IPS DF 4.7 (cell line): ENCODE measurements at regions not wholly inside any gene's neighbourhood (a gene's known extent, or its start where the extent isn't known, plus 50 kb on each side); places are given as distances from the start of the nearest gene placed in this dataset.

Experiments
- DNase-seq: peaks from one replicate; pipeline ENCODE4 v3.0.0-alpha.2; 2013; ENCODE audit warnings: low spot score; ENCODE audit errors: extremely low read depth

DNA sequence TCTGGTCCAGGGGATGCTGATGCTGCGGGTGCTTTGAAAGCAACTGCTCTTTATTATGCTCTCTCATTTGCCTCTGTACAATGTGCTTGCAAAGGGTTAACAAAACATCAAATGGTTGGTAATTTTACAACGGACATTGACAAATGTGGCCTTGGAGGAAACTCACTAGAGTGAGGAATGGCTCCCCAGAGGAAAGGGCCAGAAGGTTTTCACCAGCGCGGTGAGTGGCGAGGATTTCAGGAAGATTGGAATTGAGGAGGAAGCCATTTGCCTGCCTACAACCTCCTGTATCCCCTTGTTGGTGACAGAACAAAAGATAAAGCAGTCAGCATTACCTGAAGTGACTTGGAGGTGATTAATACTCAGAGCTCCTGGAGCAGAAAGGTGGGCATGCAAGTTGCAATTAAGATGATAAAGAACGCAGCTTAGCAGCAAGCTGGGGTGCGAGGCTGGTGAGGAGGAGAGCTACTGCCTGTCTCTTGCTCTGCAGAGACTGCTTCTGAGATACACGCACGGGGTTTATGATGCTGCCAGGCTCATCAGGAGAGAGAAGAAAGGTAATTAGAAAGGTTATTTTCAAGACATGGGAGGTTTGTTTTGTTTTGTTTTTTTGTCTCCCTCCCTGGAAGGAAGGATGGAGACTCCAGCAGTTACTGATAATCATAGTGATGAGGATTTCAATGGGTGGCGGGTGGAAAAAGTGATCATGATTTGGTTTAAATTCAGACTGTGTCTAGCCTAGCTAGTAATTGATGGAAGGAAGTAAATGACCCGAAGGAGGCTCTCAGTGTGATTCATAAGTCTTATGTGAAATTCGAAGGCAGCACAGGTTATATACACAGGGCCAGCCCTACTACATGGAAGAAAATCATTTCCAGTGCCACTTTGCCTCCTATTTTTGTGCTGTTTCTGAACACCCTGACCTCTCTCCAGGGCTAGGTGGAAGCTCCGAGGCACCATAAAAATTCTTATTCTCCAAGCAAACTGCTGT is 141.6 kb upstream of the DTNBP1 start:
- DNase-seq = no peak

DNA sequence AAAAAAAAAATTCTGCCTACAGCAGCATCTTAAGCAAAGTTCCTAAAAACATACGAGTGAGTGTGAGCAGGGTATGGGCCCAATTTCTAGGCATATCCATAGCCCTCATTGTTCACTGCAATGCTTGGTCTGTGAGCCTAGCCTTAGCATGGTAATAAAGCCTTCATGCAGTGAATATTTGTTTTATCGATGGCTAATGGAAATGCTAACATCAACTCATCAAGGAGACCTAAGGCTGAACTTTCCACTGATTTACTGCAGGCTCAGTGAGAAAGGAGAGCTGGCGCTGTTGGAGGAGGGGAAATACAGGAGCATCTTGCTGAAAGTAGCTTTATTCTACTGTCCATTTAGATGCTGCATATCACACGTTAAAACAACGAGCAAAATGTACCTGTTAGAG is 139.6 kb upstream of the DTNBP1 start:
- DNase-seq = no peak

DNA sequence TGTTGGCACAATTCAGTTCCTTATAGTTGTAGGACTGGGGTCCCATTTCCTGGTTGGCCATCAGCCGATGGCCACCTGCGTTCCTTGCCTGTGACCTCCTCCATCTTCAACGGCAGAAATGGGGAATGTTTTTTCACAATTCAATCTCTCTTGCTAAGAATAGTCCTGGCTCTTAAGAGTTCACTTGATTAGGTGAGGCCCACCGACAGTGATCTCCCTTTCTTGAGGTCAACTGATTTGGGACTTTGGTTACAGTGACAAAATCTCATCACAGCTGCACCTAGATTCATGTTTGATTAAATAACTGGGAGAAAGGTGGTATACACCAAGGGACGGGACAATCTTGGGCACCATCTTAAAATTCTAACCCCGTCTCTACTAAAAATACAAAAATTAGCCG is 139.1 kb upstream of the DTNBP1 start:
- no peak for DNase-seq

DNA sequence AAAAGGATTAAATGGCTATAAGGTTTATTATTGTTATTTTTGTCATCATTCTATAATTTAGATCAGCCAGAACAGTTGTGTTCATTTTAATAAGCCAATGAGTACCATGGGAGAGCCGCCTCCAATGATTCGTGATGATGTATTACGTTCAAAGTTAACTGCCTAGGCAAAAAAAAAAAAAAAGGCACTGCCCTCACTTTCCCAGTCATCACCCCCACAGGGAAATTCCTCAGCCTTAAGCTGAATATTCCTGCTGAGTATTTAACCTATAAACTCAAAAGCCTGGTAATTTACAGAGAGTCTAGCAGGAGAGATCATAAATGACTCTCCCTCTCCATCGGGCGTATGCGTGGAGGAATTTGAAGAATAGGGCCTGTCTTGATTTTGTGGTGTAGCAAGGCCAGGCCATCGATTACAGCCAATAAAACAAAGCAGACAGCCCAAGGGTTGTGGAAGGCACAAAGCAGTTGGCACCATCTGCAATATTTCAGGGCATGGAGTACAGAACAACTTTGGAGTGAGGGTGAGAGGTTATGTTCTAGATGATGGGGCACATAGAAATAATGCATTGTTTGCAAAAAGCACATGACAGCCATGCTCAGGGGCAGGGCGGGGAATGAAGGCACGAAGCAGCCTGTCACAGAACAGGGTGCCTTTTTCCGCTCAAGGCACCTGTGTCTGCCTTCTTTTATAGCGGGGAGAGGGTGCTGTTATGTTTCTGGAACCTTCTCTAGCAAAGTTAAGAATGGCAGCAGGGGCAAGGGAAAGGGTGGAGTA is 138.2 kb upstream of the DTNBP1 start:
- DNase-seq = no peak

DNA sequence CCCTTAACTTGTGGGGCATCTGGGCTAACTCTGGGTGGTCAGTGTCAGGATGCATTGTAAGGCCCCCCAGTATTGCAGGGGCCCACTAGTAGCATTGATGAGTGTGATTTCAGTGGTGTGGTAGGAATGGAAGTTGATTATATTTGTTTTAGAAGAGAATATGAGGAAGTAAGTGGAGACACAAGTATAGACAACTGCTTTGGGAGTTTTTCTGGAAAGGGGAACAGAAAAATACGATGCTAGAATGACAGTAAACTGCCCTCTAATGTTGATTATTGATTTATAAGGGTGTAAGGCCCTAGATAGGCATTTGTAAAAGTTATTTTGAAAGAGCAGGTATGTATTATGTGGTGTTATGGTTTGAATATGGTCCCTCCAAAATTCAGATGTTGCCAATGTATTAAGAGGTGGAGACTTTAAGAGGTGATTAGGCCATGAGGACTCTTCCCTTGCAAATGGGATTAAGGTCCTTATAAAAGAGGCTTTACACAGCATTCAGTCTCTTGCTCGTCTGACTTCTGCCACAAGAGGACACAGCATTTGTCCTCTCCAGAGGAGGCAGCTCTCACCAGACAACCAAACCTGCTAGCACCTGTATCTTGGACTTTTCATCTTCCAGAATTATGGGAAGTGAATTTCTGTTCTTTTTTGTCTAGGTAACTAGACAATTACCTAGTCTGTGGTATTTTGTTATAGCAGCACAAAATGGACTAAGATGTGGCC is 135.9 kb upstream of the DTNBP1 start:
- no peak for DNase-seq

DNA sequence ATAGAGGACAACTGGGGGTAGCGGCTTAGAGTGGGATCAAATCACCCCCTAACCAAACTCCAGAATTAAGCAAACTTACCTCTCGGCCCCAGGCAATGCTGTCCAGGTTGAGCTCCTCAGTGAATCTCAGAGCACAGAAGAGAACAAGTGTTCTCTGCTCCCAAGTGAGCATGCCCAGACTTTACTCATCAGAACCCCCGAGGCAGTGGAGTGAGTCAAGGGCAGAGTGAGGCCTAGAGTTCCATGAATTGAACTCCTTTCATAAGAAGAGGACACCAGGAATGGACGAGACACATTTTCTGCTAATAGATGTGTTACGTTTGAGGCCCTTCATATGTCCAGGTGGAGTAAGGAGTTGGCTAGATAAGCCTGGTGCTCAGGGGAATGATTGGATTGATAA is 134.0 kb upstream of the DTNBP1 start:
- DNase-seq = no peak

DNA sequence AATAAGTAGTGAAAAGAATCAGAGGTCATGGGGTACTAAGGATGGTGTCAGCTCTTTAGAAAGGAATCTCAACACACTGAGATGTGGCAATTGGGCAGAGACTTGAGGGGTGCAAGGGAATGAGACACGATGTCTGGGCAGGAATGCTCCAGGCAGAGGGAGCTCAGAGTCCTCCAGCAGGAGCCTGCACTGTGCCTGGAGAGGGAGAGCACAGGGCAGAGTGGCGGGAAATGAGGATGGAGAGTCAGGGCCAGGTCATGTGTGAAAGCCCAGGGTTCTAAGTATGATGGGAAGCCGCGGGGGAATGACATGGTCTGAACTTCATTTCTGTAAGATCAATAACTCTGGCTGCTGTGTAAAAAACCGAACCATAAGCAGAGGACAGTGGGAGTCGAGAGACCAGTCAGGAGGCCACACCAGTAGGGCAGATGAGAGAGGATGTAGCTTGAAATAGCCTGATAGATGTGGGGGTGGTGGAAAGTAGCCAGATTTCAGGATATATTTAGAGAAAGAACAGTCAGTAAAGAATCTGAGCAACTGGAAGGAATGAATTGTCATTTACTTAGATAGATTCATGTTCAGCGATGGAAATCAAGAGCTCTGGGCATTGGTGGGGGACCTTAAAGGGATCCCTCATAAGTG is 133.4 kb upstream of the DTNBP1 start:
- DNase-seq = no peak

DNA sequence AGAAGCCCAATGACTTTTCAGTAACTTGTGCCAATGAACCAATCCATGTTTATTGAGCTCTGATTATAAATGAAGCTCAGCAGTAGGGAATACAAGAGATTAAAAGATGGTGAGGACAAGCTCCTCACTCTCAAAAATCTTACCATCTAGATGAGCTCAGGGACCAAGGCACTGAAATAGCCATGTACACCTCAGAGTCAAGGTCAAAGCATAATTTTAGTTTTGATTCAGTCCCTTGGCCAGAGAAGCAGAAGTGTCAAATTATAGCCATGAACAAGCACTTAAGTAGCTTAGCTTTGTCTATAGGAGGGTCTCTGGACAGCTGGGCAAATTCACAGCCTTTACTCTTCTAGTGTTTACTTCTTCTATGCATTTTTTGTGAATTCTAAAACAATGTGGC is 131.0 kb upstream of the DTNBP1 start:
- no peak for DNase-seq

DNA sequence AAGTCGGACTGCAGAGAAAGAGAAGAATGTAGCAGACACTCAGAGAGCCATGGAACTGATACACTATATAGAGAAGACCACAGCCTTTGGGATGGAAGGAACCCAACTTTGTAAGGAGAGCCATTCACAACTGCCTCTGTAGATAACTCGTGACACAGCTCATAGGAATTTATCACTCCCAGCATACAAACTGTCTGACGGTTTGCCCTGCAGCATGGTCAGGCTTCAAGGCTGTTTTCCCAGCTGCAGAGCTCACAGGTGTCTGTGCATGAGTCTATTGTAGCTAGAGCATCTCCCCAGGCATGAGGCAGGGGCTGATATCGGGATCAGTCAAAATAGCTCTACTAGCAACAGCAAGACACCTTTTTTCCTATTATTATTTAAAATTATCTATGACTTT is 130.5 kb upstream of the DTNBP1 start:
- no peak for DNase-seq

DNA sequence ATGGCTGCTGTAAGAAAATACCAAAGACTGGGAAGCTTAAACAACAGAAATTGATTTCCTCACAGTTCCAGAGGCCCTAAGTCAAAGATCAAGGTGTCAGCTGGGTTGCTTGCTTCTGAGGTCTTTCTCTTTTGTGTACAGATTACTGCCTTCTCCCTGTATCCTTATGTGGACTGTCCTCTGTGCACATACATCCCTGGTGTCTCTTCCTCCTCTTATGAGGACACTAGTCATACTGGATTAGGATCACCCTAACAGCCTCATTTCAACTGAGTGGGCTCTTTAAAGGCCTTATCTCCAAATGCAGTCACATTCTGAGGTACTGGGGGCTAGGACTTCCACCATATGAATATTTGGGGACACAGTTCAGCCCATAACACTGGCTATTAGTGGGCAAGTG is 130.0 kb upstream of the DTNBP1 start:
- DNase-seq = no peak

DNA sequence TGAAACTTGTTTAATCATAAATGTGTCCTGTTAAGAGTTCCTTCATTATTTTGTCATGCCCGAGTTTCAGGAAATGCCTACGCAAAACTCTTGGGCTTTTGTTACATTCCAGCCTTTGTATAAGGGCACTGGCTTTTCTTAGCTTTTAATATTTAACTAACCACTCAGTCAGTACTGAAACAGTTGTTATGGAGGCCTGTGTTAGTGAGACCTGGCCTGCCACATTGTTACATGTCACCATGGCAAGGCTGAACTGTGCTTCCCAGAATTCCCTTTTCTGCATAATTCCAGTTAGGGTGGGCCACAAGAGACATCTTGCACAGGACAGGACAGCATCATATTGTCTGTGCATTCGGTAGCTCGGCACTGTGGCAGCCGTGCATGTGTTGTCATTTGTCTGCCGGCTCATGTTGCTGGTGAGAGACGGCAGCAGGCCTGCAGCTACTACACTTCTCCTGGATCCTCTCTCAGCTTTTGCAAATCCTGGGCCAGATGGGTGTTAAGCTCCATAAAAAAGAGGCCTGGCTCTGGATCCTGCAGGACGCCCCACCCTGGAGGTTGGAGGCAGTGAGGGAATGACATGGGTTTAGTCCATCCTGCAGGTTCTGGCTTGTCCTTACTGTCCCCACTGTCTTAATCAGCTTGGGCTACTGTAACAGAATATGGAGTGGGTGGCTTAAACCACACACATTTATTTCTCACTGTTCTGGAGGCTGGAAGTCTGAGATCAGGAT is 128.8 kb upstream of the DTNBP1 start:
- no peak for DNase-seq

DNA sequence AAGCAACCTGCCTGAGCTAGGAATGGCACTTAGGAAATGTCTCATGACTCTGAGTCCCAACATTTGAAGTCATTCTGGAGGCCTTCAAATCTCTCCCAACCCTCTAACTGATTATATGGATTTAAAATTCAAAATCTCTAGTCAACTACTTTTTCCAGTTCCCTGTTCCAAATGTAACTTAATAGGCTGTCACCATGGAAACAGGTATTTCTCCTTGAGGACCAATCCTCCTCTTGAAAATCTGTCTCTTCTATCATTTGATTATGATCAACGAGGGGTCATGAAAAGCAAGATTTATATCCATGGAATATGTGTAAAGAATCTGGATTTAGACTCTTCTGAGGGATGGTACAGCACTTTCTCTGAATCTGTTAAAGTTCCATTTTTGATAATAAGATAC is 127.3 kb upstream of the DTNBP1 start:
- DNase-seq = no peak

DNA sequence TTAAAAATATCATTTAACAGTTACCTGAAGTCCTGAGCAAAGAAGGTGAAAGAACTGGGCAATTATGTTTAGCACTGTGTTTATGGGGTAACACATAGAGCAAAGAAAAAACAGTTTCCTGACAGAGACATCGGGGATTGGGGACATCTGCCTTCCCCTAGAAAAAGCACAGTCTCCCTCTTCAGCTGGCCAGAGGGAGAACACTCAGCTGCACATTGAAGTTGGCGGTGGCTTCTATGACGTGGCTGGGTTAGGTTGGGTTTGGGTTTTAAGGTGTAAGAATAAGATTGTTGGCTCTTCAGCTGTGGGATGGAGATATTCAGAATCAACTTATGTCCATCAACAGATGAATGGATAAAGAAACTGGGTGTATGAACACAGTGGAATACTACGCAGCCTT is 124.0 kb upstream of the DTNBP1 start:
- DNase-seq = no peak

DNA sequence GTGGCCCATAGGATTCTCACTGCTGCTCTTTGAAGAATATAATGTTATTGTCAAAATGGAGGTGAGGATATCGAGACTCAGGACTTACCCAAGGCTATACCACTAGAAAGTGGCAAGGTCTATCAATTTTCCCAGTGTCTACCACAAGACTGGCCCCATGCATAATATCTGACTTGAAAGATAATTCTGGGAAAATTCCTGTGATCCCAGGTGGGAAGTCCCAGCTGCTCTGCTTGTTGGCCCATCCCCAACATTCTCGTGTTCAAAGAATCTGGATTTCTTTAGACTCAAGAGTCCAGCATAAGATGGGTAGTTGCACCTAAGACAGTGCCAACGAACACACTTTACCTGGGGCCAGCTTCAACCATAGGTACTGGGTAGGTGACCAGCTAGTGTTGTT is 120.7 kb upstream of the DTNBP1 start:
- DNase-seq = no peak

DNA sequence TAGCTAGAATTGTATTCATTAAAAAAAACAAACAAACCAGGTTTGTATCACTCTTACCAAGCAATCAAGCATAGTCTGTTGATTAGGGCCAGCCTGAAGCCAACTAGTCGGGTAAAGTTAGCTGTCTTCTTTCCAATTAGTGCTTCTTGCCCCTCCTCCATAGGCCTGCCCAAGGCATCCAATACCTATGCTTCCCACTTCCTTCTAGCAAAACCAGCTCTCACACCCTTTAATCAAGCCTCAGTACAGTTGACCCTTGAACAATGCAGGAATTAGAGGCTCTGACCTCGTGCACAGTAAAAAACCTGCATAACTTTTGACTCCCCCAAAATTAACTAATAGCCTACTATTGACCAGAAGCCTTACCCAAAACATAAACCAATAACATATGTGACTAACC is 119.1 kb upstream of the DTNBP1 start:
- no peak for DNase-seq

DNA sequence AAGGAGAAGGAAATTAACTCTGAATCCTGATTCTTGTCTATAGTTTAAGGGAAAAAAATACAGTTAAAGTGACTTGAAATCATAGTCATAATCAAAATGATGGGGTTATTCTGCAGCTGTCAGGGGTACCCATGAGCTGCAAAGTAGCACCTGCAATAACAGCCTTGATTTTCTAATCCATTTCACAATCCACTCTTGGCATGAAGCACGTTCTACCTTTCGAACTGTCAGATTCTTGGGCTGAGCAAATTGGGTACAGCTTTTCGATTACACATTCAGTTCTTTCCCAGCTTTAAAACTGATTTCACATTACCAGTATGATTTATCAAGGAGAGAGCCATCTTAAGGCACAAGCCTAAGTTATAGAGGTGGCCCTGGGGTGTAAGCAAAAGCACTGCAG is 118.5 kb upstream of the DTNBP1 start:
- no peak for DNase-seq

DNA sequence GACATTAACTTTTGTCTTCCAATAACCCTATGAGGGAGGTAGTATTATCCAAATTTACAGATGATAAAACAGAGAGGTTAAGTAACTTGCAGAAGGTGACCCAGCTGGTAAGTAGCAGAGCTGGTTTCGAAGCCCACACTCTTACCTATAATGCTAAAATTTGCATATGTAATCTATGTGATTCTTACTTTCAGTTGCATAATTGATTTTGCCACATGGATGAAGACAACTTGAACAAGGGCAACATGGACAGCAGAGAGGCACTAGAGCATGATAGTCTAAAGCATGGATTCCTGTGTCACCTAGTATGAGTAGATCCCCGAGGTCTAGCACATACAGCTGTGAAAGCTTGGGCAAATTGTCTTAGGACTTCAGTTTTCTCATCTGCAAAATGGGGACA is 117.6 kb upstream of the DTNBP1 start:
- DNase-seq = no peak

DNA sequence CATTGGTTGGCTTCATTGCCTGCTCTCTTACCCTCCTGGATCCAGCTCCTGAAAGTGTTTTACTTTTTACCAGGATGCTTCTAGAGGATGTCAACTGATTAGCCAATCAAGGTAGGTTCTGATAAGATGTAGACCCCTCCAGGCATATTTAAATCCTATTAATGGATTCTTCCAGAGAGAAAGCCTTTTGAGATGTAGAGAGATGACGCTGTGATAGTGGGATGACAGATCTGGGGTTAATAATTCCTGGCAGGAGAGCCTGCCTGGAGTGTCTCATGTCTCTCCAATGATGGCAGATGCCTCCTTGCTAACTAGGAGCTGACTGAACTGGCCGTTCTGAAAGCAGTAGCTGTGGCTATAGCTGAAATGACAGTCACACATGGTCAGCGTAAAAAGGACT is 116.9 kb upstream of the DTNBP1 start:
- no peak for DNase-seq

DNA sequence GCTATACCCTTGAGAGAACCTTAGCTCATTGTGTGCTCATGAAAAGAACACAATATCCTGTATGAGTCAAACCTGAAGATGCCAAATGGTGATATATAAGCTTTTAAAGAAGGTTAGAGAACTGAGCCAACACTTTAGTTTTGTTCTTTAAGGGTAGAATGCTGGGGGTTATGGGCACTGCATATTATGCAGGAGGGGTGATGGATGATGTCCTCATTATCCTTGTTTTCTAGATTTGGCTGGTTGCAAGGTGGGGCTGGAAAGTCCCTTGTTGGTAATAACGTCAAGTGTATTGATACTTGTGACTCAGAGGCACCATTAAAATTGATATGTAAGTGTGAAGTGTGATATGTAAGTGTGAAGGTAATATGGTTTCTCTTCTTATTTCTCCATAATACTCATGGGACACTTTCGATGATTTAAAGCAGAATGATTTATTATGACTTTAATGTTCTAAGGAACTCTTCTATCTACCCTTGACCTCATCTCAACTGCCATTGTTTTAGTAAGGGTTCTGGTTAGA is 113.7 kb upstream of the DTNBP1 start:
- DNase-seq = no peak

DNA sequence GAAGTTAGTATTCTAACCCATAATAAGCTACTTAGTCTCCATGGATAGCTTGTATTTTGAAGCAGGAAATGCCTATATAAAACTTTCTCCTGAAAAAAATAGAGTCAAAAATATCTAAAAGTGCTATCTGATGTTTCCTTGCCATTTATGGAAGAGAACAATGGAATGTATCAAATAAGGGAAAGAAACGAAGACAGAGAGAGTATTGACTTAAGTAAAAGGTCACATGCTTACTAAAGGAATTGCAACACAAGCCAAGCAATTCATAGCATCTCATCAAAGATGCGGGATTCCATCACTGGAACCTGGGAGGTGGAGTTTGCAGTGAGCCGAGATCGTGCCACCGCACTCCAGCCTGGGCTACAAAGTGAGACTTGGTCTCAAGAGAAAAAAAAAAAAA is 112.9 kb upstream of the DTNBP1 start:
- no peak for DNase-seq
